Loucy (cell line): ENCODE measurements at regions not wholly inside any gene's neighbourhood (a gene's known extent, or its start where the extent isn't known, plus 50 kb on each side); places are given as distances from the start of the nearest gene placed in this dataset.
"Not testable (repeated sequence)": the region's sequence is repeated elsewhere in the genome, so short reads cannot be mapped to it uniquely, and the experiment has no call there.

ENCODE experiments used
- H2AFZ ChIP-seq: fragments of 200-600 bp; sonication (generic); 2 replicates; pipeline ENCODE4 v1.6.0; 2016; ENCODE audit warnings: antibody characterized with exemption, mild to moderate bottlenecking, low read length, moderate library complexity
- H3F3A ChIP-seq: fragments of 200-600 bp; 2 replicates; pipeline ENCODE4 v1.6.0; 2016; ENCODE audit warnings: antibody characterized with exemption, low read depth, mild to moderate bottlenecking
- H3K27me3 ChIP-seq: fragments of 200-600 bp; sonication (generic); 2 replicates; pipeline ENCODE4 v1.6.1; 2014; ENCODE audit warnings: low read length, mild to moderate bottlenecking; ENCODE audit not compliant: insufficient read depth, poor library complexity, severe bottlenecking
- H3K36me3 ChIP-seq: fragments of 200-600 bp; sonication (generic); 2 replicates; pipeline ENCODE4 v1.6.1; 2016; ENCODE audit warnings: low read length; ENCODE audit not compliant: insufficient read depth
- H3K4me1 ChIP-seq: fragments of 200-600 bp; sonication (generic); 2 replicates; pipeline ENCODE4 v1.5.1; 2014; ENCODE audit warnings: low read length, mild to moderate bottlenecking; ENCODE audit not compliant: insufficient read depth, poor library complexity, severe bottlenecking
- H3K4me2 ChIP-seq: fragments of 200-600 bp; sonication (generic); 2 replicates; pipeline ENCODE4 v1.6.0; 2014; ENCODE audit warnings: antibody characterized with exemption, low read length, low read depth, mild to moderate bottlenecking; ENCODE audit not compliant: poor library complexity, severe bottlenecking
- H3K4me3 ChIP-seq: fragments of 200-600 bp; sonication (generic); 2 replicates; pipeline ENCODE4 v1.5.1; 2014; ENCODE audit warnings: low read length, mild to moderate bottlenecking, mixed read lengths; ENCODE audit not compliant: poor library complexity, severe bottlenecking
- H3K79me2 ChIP-seq: fragments of 200-600 bp; sonication (generic); 2 replicates; pipeline ENCODE4 v1.6.1; 2014; ENCODE audit warnings: low read length; ENCODE audit not compliant: insufficient read depth
- H3K9ac ChIP-seq: fragments of 200-600 bp; sonication (generic); 2 replicates; pipeline ENCODE4 v1.6.0; 2014; ENCODE audit warnings: mild to moderate bottlenecking, low read depth, low read length, moderate library complexity; ENCODE audit not compliant: poor library complexity, severe bottlenecking
- H3K9me2 ChIP-seq: fragments of 200-600 bp; sonication (generic); replicated peaks from 2 replicates; pipeline ENCODE4 v1.6.1; 2016; ENCODE audit warnings: low read depth, low read length, mixed read lengths
- H3K9me3 ChIP-seq: fragments of 200-600 bp; sonication (generic); 2 replicates; pipeline ENCODE4 v1.6.1; 2014; ENCODE audit warnings: mild to moderate bottlenecking, antibody characterized with exemption, low read length, low read depth; ENCODE audit not compliant: insufficient read depth
- H4K20me1 ChIP-seq: fragments of 200-600 bp; sonication (generic); 2 replicates; pipeline ENCODE4 v1.6.0; 2014; ENCODE audit warnings: antibody characterized with exemption, low read length, mild to moderate bottlenecking; ENCODE audit not compliant: insufficient read depth, poor library complexity, severe bottlenecking
- EZH2phosphoT487 ChIP-seq: fragments of 200-600 bp; IDR thresholded peaks from 2 replicates; pipeline ENCODE4 v1.6.1; 2018; ENCODE audit warnings: antibody characterized with exemption, mild to moderate bottlenecking, moderate library complexity, borderline replicate concordance
- TF ChIP-seq, protein P1 (sequence below): fragments of 200-600 bp; sonication (generic); conservative IDR thresholded peaks from 2 replicates; pipeline ENCODE4 v1.5.1; 2014; ENCODE audit warnings: mild to moderate bottlenecking, antibody characterized with exemption, low read length

DNA sequence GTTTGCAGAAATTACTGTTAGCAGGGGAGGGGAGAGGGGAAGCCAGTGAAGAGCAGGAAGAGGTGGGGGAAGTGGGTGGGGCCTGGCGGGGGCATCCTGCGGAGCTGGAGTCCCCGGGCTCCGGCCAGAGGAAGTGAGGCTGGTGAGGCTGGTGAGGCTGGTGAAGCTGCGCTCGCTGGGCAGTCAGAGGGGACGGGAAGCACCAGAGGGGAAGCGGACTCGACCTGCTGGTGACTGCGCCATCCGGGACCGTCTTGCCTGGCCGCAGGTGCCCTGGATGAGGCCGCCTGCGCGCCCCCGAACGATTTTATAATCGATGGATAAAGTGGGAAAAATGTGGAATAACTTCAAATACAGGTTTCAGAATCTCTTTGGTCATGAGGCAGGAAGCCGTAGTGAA lies 635.3 kb upstream of the MARCKS start:
- H3K9me2 ChIP-seq = no peaks in the 10 kb centered on the region
- H3K4me1 ChIP-seq = no peaks in the 10 kb centered on the region
- no peak overlapping the region for H3K4me3 ChIP-seq
- no peak overlapping the region for H3K4me2 ChIP-seq
- H3K9ac ChIP-seq = no peak overlapping the region
- no peaks in the 10 kb centered on the region for H3F3A ChIP-seq
- H3K79me2 ChIP-seq = no peaks in the 10 kb centered on the region
- no peaks in the 10 kb centered on the region for H3K9me3 ChIP-seq
- H3K27me3 ChIP-seq = no peaks in the 10 kb centered on the region
- H2AFZ ChIP-seq = no peak overlapping the region
- TF ChIP-seq EZH2phosphoT487 = no peak
- no peaks in the 10 kb centered on the region for H3K36me3 ChIP-seq
- no peaks in the 10 kb centered on the region for H4K20me1 ChIP-seq

DNA sequence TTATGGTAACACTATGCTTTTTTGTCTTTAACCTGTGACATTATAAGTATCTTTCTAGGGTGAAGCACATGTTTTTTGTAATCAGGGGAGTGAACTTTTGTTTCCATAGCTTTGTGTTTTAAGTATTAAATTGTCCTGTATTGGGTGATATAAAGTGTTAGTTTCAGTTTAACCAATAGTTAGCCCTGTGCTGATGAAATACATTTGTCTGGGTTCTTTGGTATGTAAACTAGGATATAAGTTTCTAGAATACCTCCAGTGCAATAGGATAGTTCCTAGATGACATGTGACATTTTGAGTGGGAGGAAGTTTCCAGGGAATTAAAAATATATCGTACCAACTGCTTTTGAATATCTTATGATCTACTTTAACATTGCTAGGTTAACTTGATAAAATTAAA lies 611.0 kb upstream of the MARCKS start:
- Histone ChIP-seq H4K20me1 (no peaks in the 10 kb centered on the region), H3K4me2 (no peak overlapping the region), H3K9me3 (no peaks in the 10 kb centered on the region; the same call in 1 of the 2 replicates), H3K4me3 (no peak overlapping the region), H3K9me2 (no peaks in the 10 kb centered on the region), H2AFZ (no peak overlapping the region), H3K9ac (no peak overlapping the region), H3K4me1 (no peaks in the 10 kb centered on the region), H3K27me3 (no peaks in the 10 kb centered on the region), H3F3A (no peaks in the 10 kb centered on the region), H3K36me3 (no peaks in the 10 kb centered on the region), H3K79me2 (no peaks in the 10 kb centered on the region)
- TF ChIP-seq EZH2phosphoT487 = no peak
- TF ChIP-seq, protein P1, sequence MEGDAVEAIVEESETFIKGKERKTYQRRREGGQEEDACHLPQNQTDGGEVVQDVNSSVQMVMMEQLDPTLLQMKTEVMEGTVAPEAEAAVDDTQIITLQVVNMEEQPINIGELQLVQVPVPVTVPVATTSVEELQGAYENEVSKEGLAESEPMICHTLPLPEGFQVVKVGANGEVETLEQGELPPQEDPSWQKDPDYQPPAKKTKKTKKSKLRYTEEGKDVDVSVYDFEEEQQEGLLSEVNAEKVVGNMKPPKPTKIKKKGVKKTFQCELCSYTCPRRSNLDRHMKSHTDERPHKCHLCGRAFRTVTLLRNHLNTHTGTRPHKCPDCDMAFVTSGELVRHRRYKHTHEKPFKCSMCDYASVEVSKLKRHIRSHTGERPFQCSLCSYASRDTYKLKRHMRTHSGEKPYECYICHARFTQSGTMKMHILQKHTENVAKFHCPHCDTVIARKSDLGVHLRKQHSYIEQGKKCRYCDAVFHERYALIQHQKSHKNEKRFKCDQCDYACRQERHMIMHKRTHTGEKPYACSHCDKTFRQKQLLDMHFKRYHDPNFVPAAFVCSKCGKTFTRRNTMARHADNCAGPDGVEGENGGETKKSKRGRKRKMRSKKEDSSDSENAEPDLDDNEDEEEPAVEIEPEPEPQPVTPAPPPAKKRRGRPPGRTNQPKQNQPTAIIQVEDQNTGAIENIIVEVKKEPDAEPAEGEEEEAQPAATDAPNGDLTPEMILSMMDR = no peak

DNA sequence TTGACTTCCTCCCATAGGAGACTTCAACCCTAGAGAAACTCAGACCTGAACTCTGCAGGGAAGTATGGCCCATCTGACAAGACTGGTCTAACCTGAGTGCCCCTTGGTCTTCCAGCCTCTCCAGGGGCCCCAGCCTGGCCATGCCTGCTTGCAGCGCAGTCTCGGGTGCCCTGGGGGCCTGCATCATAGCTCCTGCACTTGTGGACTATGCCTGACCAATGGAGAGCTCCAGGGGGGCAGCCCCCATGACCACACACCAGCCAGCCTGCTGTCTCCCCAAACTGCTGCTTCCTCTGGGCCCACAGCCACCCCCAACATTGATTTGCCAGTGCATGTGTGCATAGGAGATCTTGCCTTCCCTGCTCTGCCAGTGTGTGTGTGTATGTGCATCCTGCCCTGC lies 608.6 kb upstream of the MARCKS start:
- Histone ChIP-seq H3K4me1 (no peaks in the 10 kb centered on the region), H3K79me2 (no peaks in the 10 kb centered on the region), H3K4me3 (no peak overlapping the region), H3K9me2 (no peaks in the 10 kb centered on the region), H3K9ac (no peak overlapping the region), H3K4me2 (no peak overlapping the region), H4K20me1 (no peaks in the 10 kb centered on the region), H3K27me3 (no peaks in the 10 kb centered on the region), H3K9me3 (peaks cover 3% of the 10 kb centered on the region; the same call in 1 of the 2 replicates), H2AFZ (no peak overlapping the region), H3F3A (no peaks in the 10 kb centered on the region), H3K36me3 (no peaks in the 10 kb centered on the region)
- TF ChIP-seq EZH2phosphoT487 = no peak
- TF ChIP-seq, protein P1 = no peak

DNA sequence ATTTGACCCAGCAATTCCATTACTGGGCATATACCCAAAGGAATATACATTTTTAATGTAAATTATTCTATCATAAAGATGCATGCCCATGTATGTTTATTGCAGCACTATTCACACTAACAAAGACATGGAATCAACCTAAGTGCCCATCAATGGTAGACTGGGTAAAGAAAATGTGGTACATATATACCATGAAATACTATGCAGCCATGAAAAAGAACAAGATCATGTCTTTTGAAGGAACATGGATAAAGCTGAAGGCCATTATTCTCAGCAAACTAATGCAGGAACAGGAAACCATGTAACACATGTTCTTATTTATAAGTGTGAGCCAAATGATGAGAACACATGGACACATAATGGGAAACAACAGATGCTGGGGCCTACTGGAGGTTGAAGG lies 603.0 kb upstream of the MARCKS start:
- not testable (repeated sequence) for H3K4me2 ChIP-seq, H3K4me3 ChIP-seq, H3K36me3 ChIP-seq, H3K9me2 ChIP-seq, H3K9ac ChIP-seq, H3K27me3 ChIP-seq, H3F3A ChIP-seq, H3K79me2 ChIP-seq, H2AFZ ChIP-seq, H4K20me1 ChIP-seq, H3K4me1 ChIP-seq, H3K9me3 ChIP-seq
